HepG2 (cell line): ENCODE measurements at regions not wholly inside any gene's neighbourhood (a gene's known extent, or its start where the extent isn't known, plus 50 kb on each side); places are given as distances from the start of the nearest gene placed in this dataset.

ENCODE experiments used
- ATAC-seq: fragments of 200-7000 bp; cut with Tn5 transposase; 3 replicates; pipeline ENCODE4 v1.9.1; 2020; ENCODE audit warnings: mild to moderate bottlenecking, moderate library complexity
- BruUV-seq: library from RNA; stranded (reverse); fragments of 400-500 nt; replicated peaks from 2 replicates; lab custom pipeline; 2021; lab: Mats Ljungman, UMichigan
- CTCF ChIA-PET: fragments of 300-600 bp; formaldehyde crosslinking; extraction: SDS; loops from one replicate; lab custom pipeline; 2021; ENCODE audit warnings: low total read pairs, inconsistent platforms, low intra/inter-chr PET ratio; lab: Yijun Ruan, JAX
- POLR2A ChIA-PET: fragments of 350-600 bp; sonication (Branson Sonifier 250); formaldehyde crosslinking; loops from one replicate; lab custom pipeline; 2020; ENCODE audit warnings: antibody characterized with exemption, inconsistent platforms; lab: Yijun Ruan, JAX
- DNase-seq: peaks from one replicate; pipeline ENCODE4 v3.0.0-alpha.2; 2015; ENCODE audit warnings: low spot score
- FAIRE-seq: peaks from 3 replicates; lab custom pipeline; 2011; peaks lifted over from hg19 to GRCh38; lab: Jason Lieb, UNC
- H2AFZ ChIP-seq: one replicate; pipeline ENCODE4 v1.6.1; 2011; ENCODE audit warnings: low read length, inconsistent platforms
- H3K27ac ChIP-seq: fragments of 300-600 bp; 3 replicates; pipeline ENCODE4 v1.8.0; 2011; ENCODE audit warnings: mixed run types, mild to moderate bottlenecking, mixed read lengths, low read length, inconsistent platforms; ENCODE audit not compliant: insufficient read depth; ENCODE audit errors: extremely low read length
- H3K27me3 ChIP-seq, 2 experiments: fragments of 200-600 bp in 1 of 2; 2 replicates in 1 of 2; 3 replicates in 1 of 2; pipeline versions ENCODE4 v1.6.0 to v1.8.0; 2011; ENCODE audit warnings: low read length in 2 of 2, mild to moderate bottlenecking in 2 of 2, moderate library complexity in 2 of 2, inconsistent platforms in 1 of 2; ENCODE audit not compliant: insufficient read depth in 2 of 2, control insufficient read depth in 1 of 2
- H3K36me3 ChIP-seq, 2 experiments: fragments of 200-600 bp in 1 of 2; replicated peaks in 1 of 2; 2 replicates in 1 of 2; 3 replicates in 1 of 2; pipeline versions ENCODE4 v1.5.1 to v1.8.0; 2011; ENCODE audit warnings: low read length in 2 of 2, inconsistent platforms in 1 of 2; ENCODE audit not compliant: insufficient read depth in 2 of 2, control insufficient read depth in 1 of 2
- H3K4me1 ChIP-seq: 2 replicates; pipeline ENCODE4 v1.5.1; 2012; ENCODE audit warnings: low read length, inconsistent platforms; ENCODE audit not compliant: insufficient read depth
- H3K4me2 ChIP-seq: 2 replicates; pipeline ENCODE4 v1.6.0; 2011; ENCODE audit warnings: low read depth, low read length, inconsistent platforms
- H3K4me3 ChIP-seq, 3 experiments: fragments of 200-600 bp in 1 of 3; sonication (generic), shearing (Covaris generic) in 1 of 3; replicated peaks in 1 of 3; 2 replicates each; pipeline ENCODE4 v1.5.1; 2011 to 2016; ENCODE audit warnings: low read length in 3 of 3, inconsistent platforms in 2 of 3, low read depth in 2 of 3, mild to moderate bottlenecking in 2 of 3, control low read depth in 1 of 3, mixed read lengths in 1 of 3; ENCODE audit not compliant: insufficient read depth in 1 of 3
- H3K79me2 ChIP-seq: one replicate; pipeline ENCODE4 v1.6.1; 2011; ENCODE audit warnings: low read length, inconsistent platforms; ENCODE audit not compliant: insufficient read depth
- H3K9ac ChIP-seq: 2 replicates; pipeline ENCODE4 v1.6.0; 2011; ENCODE audit warnings: mild to moderate bottlenecking, low read depth, low read length, inconsistent platforms; ENCODE audit not compliant: insufficient read depth
- H3K9me3 ChIP-seq: 2 replicates; pipeline ENCODE4 v1.5.1; 2012; ENCODE audit warnings: mild to moderate bottlenecking, low read length
- H4K20me1 ChIP-seq: 2 replicates; pipeline ENCODE4 v1.6.0; 2011; ENCODE audit warnings: inconsistent platforms, mild to moderate bottlenecking, low read length, moderate library complexity; ENCODE audit not compliant: insufficient read depth
- CBX2 ChIP-seq, 2 experiments: fragments of 200-600 bp in 1 of 2; sonication (generic); formaldehyde crosslinking in 1 of 2; IDR thresholded peaks; 2 replicates each; pipeline versions ENCODE4 v1.7.0 to v1.8.1; 2018 to 2022; ENCODE audit warnings: low read depth in 2 of 2, low read length in 1 of 2, mild to moderate bottlenecking in 1 of 2, missing genetic modification reagents in 1 of 2
- HDAC2 ChIP-seq: sonication (generic); formaldehyde crosslinking; IDR thresholded peaks from 2 replicates; pipeline ENCODE4 v1.4.0; 2020; ENCODE audit warnings: missing genetic modification reagents
- KDM4B ChIP-seq: sonication (generic); formaldehyde crosslinking; IDR thresholded peaks from 2 replicates; pipeline ENCODE4 v1.4.0; 2020; ENCODE audit warnings: missing genetic modification reagents
- MBD4 ChIP-seq: IDR thresholded peaks from 2 replicates; pipeline ENCODE4 v1.6.1; 2012; ENCODE audit warnings: low read length, inconsistent platforms, borderline replicate concordance
- PRPF4 ChIP-seq: fragments of 200-400 bp; formaldehyde crosslinking; IDR thresholded peaks from 2 replicates; pipeline ENCODE4 v1.6.1; 2016; ENCODE audit warnings: low read length, low read depth; ENCODE audit not compliant: poor library complexity, severe bottlenecking
- RXRA ChIP-seq: sonication (generic); formaldehyde crosslinking; IDR thresholded peaks from 2 replicates; pipeline ENCODE4 v1.5.1; 2020; ENCODE audit warnings: missing genetic modification reagents
- RXRB ChIP-seq: IDR thresholded peaks from 2 replicates; pipeline ENCODE4 v1.6.1; 2016; ENCODE audit warnings: borderline replicate concordance, missing genetic modification reagents, missing compliant biosample characterization
- SIX4 ChIP-seq: sonication (generic); formaldehyde crosslinking; IDR thresholded peaks from 2 replicates; pipeline ENCODE4 v1.4.0; 2020; ENCODE audit warnings: missing genetic modification reagents
- TAF1 ChIP-seq: sonication (generic); formaldehyde crosslinking; IDR thresholded peaks from 2 replicates; pipeline ENCODE4 v1.4.0; 2020; ENCODE audit warnings: missing genetic modification reagents
- TEAD2 ChIP-seq: sonication (generic); formaldehyde crosslinking; IDR thresholded peaks from 2 replicates; pipeline ENCODE4 v1.9.0; 2021; ENCODE audit warnings: missing genetic modification reagents
- ZNF251 ChIP-seq: sonication (generic); formaldehyde crosslinking; IDR thresholded peaks from 2 replicates; pipeline ENCODE4 v1.9.0; 2021; ENCODE audit warnings: mild to moderate bottlenecking, missing genetic modification reagents
- ZNF501 ChIP-seq: sonication (generic); formaldehyde crosslinking; IDR thresholded peaks from 2 replicates; pipeline ENCODE4 v1.5.1; 2020; ENCODE audit warnings: mild to moderate bottlenecking, moderate library complexity, missing genetic modification reagents
- ZNF598 ChIP-seq: sonication (generic); formaldehyde crosslinking; IDR thresholded peaks from 2 replicates; pipeline ENCODE4 v1.5.1; 2020; ENCODE audit warnings: mild to moderate bottlenecking, missing genetic modification reagents, borderline replicate concordance
- WGBS: methylation state at CpG from one replicate; pipeline ENCODE4 v1.1.6; 2017; ENCODE audit warnings: low lambda C conversion rate; 5-methylcytosine and 5-hydroxymethylcytosine counted together
- in situ Hi-C: cut with HindIII; loops from 2 replicates; pipeline ENCODE4 v1.10.0; 2017; ENCODE audit warnings: low pct_unique_long_range_greater_than_20kb; ENCODE audit not compliant: extremely low pct_ligation_motif_present
- intact Hi-C: fragments of 100-400 bp; cut with micrococcal nuclease; formaldehyde crosslinking; loops from one replicate; pipeline ENCODE4 v1.10.0; 2022; ENCODE audit not compliant: unreplicated experiment

DNA sequence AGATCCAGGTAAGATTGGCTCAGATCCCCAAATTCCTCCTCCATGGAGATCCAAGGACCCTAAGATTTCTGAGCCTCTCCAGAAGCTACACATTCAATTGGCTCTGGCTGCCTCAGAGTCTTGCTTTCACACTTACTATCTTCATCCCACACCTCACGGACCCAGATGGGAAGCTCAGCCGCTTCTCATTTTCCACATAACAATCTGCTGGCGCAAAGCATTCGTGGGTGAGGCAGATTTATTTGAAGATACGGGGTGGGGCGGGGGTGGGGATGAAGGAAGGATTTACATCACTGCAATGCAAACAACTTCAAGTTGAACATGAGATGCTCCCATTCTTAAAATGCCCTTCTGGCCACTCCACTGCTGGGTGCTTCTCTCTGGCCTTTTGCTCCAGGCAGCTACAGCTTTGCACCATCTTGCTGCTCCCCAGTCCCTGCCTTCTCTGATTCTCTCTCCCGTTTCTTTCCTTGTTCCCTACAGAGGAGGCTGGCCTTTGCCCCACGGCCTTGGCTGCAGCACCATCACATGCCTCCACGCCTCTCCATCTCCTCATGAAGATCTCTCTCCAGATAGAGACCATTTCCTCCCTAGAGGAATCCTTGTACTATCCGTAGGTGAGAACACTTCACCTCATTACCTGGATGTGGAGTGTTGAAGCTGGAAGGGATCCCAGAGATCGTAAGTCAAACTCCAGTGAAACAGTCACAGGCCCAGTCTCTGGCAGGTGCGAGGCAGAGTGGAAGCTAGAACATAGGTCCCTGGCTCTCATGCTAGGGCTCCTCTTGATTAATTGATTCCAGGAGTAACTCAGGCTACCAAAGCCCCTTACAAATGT lies 175.9 kb downstream of the RPLP1 start:
- no peak overlapping the region for H3K27ac ChIP-seq
- peaks cover 7% of the 10 kb centered on the region; the same call in 1 of the 2 replicates for H4K20me1 ChIP-seq
- H3K9ac ChIP-seq = no peak overlapping the region
- WGBS = 40% methylated on average over 11 of the region's 12 CpGs
- intact Hi-C loops = no loop called here
- H3K27me3 ChIP-seq = peaks cover 2 to 85% of the 10 kb centered on the region in 2 experiments; a peak in 4 of 5 replicates
- H3K36me3 ChIP-seq = no peaks in the 10 kb centered on the region
- ATAC-seq (no peak), DNase-seq (no peak), FAIRE-seq (no peak)
- H3K9me3 ChIP-seq = no peaks in the 10 kb centered on the region
- no peak overlapping the region for H2AFZ ChIP-seq
- BruUV-seq = no TSS peak
- ChIA-PET POLR2A (no interaction called here), CTCF (no interaction called here)
- no peaks in the 10 kb centered on the region for H3K4me1 ChIP-seq
- no peaks in the 10 kb centered on the region for H3K79me2 ChIP-seq
- in situ Hi-C loops = no loop called here
- no peak overlapping the region for H3K4me3 ChIP-seq
- TF ChIP-seq PRPF4 = no peak
- TF ChIP-seq ZNF251 (CRISPR knock-in tag) = no peak
- no peak for TF ChIP-seq ZNF598 (CRISPR knock-in tag)
- TF ChIP-seq HDAC2 = no peak
- no peak for TF ChIP-seq MBD4
- TF ChIP-seq TEAD2 = no peak
- no peak overlapping the region for H3K4me2 ChIP-seq

- Histone ChIP-seq H4K20me1 (peaks cover 2% of the 10 kb centered on the region; the same call in 1 of the 2 replicates), H3K27ac (no peak overlapping the region), H3K27me3 (peaks cover 2 to 74% of the 10 kb centered on the region in 2 experiments; a peak in 4 of 5 replicates), H3K79me2 (no peaks in the 10 kb centered on the region), H3K9me3 (no peaks in the 10 kb centered on the region), H3K9ac (no peak overlapping the region), H3K4me2 (no peak overlapping the region), H3K4me3 (no peak overlapping the region), H3K4me1 (no peaks in the 10 kb centered on the region), H2AFZ (no peak overlapping the region), H3K36me3 (no peaks in the 10 kb centered on the region)
- ChIA-PET CTCF (no interaction called here), POLR2A (no interaction called here)
- no peak for ATAC-seq
- TF ChIP-seq TAF1 (CRISPR knock-in tag) (no peak), KDM4B (CRISPR knock-in tag) (no peak), RXRB (no peak), CBX2 (IDR thresholded peaks at IDR 0.05; ENCODE audit: low read depth, low read length) (no peak), CBX2 (CRISPR knock-in tag; IDR thresholded peaks at IDR 0.05; ENCODE audit: low read depth) (no peak), RXRA (CRISPR knock-in tag) (no peak), ZNF501 (CRISPR knock-in tag) (no peak), SIX4 (CRISPR knock-in tag) (no peak)
- no TSS peak for BruUV-seq
- intact Hi-C loops (no loop called here), in situ Hi-C loops (no loop called here)
- no peak for FAIRE-seq
- 53% methylated on average over 9 of the region's 15 CpGs for WGBS
- no peak for DNase-seq
Observed at GRCh38 chr15:69629631-69630161, 177.1 kb downstream of the RPLP1 start.
